Lower lobe of right lung (tissue), 2 donors: ENCODE measurements at regions not wholly inside any gene's neighbourhood (a gene's known extent, or its start where the extent isn't known, plus 50 kb on each side); places are given as distances from the start of the nearest gene placed in this dataset.

Source experiments
- ATAC-seq, 2 donors: fragments of 200-7000 bp; cut with Tn5 transposase; one replicate each; pipeline ENCODE4 v1.9.1; 2020 to 2022; ENCODE audit warnings: mild to moderate bottlenecking in 2 of 2, moderate library complexity in 2 of 2
- DNase-seq: peaks from one replicate; pipeline ENCODE4 v3.0.0-alpha.2; 2020
- H3K27ac ChIP-seq: fragments of 200-600 bp; one replicate; pipeline ENCODE4 v1.8.0; 2022
- H3K27me3 ChIP-seq: fragments of 200-600 bp; one replicate; pipeline ENCODE4 v1.8.0; 2022; ENCODE audit warnings: low read depth
- H3K36me3 ChIP-seq: fragments of 200-600 bp; one replicate; pipeline ENCODE4 v1.8.0; 2022; ENCODE audit warnings: mild to moderate bottlenecking
- H3K4me1 ChIP-seq: fragments of 200-600 bp; one replicate; pipeline ENCODE4 v1.8.0; 2022
- H3K4me3 ChIP-seq: fragments of 200-600 bp; one replicate; pipeline ENCODE4 v1.8.0; 2022; ENCODE audit warnings: mild to moderate bottlenecking
- H3K9me3 ChIP-seq: fragments of 200-600 bp; one replicate; pipeline ENCODE4 v1.8.0; 2022
- intact Hi-C: fragments of 100-400 bp; cut with DNase I; formaldehyde crosslinking; loops from one replicate; pipeline ENCODE4 v1.11.0; 2022
- TF ChIP-seq, protein P1 (sequence below): fragments of 200-600 bp; IDR thresholded peaks from one replicate; pipeline ENCODE4 v1.8.0; 2022; ENCODE audit warnings: antibody characterized with exemption, mild to moderate bottlenecking
- donor health status: DM: no; HTN: yes; CAD: no; lungs with severe emphysema.

DNA sequence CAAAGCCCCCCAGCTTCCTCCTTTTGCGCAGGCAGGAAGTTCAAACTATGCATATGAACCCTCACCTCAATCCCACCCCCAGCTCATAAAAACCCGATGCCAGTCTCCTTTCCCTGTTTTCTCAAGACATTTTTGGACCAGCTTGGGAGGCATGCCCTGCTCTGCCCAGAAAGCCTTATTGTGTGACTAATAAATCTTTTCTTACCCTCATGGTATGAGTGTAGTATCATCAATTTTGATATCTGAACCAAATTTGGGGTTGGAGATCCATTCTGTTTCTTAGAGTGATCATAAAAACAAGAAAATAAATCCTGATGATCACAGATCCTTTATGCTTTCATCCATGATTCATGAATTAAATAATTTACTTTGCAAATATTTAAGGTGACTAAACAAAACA is 128.5 kb downstream of the ALG10B start:
- DNase-seq: no peak
- Histone ChIP-seq H3K9me3 (no peaks in the 10 kb centered on the region), H3K27ac (no peak overlapping the region), H3K4me1 (no peaks in the 10 kb centered on the region), H3K27me3 (no peaks in the 10 kb centered on the region), H3K4me3 (no peak overlapping the region), H3K36me3 (no peaks in the 10 kb centered on the region)
- intact Hi-C loops: no loop called here
- ATAC-seq: no peak
- TF ChIP-seq, protein P1, sequence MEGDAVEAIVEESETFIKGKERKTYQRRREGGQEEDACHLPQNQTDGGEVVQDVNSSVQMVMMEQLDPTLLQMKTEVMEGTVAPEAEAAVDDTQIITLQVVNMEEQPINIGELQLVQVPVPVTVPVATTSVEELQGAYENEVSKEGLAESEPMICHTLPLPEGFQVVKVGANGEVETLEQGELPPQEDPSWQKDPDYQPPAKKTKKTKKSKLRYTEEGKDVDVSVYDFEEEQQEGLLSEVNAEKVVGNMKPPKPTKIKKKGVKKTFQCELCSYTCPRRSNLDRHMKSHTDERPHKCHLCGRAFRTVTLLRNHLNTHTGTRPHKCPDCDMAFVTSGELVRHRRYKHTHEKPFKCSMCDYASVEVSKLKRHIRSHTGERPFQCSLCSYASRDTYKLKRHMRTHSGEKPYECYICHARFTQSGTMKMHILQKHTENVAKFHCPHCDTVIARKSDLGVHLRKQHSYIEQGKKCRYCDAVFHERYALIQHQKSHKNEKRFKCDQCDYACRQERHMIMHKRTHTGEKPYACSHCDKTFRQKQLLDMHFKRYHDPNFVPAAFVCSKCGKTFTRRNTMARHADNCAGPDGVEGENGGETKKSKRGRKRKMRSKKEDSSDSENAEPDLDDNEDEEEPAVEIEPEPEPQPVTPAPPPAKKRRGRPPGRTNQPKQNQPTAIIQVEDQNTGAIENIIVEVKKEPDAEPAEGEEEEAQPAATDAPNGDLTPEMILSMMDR: no peak

DNA sequence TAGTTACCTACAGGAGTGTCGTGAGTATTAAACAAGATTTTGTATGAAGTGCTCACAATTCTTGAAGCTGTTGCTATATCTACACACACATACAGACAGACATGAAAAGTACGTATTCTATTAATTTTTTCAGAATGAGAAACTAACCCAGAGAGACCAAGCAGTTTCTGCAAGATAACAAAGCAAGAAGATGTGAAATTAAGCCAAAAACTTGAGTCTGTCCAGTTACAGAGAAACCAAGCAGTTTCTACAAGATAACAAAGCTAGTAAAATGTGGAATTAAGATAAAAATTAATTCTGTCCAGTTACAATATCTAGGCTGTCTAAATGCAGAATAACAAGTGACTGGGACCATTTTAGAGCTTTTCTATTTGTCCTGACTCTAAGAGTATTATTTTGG is 132.4 kb downstream of the ALG10B start:
- H3K4me1 ChIP-seq: no peaks in the 10 kb centered on the region
- no peak for ATAC-seq
- intact Hi-C loops: no loop called here

DNA sequence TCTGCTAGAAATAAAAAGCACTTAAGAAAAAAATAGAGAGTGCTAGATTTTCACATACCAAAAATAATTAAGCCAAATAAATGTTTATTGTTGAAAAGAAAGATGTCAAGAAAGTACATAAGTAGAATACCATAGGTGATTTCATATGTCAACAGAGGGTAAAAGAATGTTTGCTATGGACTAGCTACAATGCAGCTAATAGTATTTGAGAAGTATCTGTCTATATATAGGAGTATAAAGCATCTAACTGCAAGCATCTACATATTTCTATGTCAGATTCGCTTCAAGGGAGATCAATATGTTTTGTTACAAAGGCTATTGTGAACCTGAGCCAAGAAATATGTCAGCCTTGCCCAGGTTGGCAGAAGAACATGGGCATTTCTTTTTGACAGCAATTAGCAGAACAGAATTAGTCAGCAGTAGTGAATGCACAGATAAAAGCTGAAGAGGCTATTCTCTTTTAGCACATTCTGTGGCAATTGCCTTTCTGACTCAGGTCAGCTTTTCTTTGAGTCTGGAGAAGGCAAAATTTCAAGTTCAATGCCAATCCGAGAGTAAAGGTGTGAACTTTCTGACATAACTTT is 140.1 kb downstream of the ALG10B start:
- ATAC-seq (no peak), DNase-seq (no peak)
- H3K4me1 ChIP-seq: no peaks in the 10 kb centered on the region
- no peak overlapping the region for H3K4me3 ChIP-seq
- no peaks in the 10 kb centered on the region for H3K27me3 ChIP-seq
- H3K9me3 ChIP-seq: no peaks in the 10 kb centered on the region
- intact Hi-C loops: no loop called here
- no peaks in the 10 kb centered on the region for H3K36me3 ChIP-seq
- TF ChIP-seq, protein P1: no peak
- no peak overlapping the region for H3K27ac ChIP-seq

More for the DNA sequence above, 132.4 kb downstream of the ALG10B start:
- no peaks in the 10 kb centered on the region for H3K36me3 ChIP-seq
- H3K27ac ChIP-seq: no peak overlapping the region
- DNase-seq: no peak
- H3K4me3 ChIP-seq: no peak overlapping the region
- TF ChIP-seq, protein P1: no peak
- no peaks in the 10 kb centered on the region for H3K9me3 ChIP-seq
- no peaks in the 10 kb centered on the region for H3K27me3 ChIP-seq

DNA sequence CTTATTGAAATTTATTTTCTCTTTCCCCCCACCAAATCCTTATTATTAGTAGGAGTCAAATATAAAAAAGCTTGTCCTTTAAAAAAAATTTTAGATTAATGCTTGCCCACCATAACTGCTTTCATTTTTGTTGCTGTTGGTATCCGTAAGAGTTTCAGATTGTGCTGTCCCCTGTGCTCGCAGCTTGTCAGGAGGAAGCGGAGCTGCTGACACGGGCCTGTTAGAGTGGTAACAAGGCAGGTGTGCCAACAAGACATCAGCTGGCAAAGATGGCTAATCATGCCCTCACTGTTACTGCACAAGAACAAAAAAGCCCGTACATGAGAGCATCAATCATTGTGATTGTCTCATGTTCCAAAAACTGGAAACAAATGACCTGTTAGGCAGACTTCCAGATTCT is 148.4 kb downstream of the ALG10B start:
- DNase-seq: no peak
- no peaks in the 10 kb centered on the region for H3K27me3 ChIP-seq
- no peaks in the 10 kb centered on the region for H3K36me3 ChIP-seq
- H3K4me3 ChIP-seq: no peak overlapping the region
- no peaks in the 10 kb centered on the region for H3K4me1 ChIP-seq
- TF ChIP-seq, protein P1: no peak
- intact Hi-C loops: no loop called here
- no peak overlapping the region for H3K27ac ChIP-seq
- ATAC-seq: no peak
- no peaks in the 10 kb centered on the region for H3K9me3 ChIP-seq

DNA sequence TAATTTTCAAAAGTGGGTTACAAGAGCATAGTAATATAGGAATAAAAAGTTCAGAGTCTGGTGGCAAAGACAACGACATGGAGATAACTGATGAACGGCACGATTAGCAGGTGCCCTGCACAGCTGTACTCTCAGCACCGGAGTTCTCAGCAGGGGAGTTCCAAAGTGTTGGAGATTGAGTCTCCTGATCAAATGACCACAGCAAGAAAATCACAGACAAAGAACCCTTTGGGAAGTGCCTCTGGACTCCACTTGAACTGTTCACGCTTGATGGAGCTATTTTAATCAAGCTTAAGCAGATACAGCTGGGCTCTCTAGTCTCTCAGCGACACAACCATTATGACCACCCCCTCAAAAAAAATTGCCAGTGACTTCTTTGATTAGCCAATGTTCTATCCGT is 153.1 kb downstream of the ALG10B start:
- Histone ChIP-seq H3K27ac (no peak overlapping the region), H3K4me3 (no peak overlapping the region), H3K36me3 (no peaks in the 10 kb centered on the region), H3K27me3 (no peaks in the 10 kb centered on the region), H3K4me1 (no peaks in the 10 kb centered on the region), H3K9me3 (no peaks in the 10 kb centered on the region)
- no peak for DNase-seq
- TF ChIP-seq, protein P1: no peak
- no peak for ATAC-seq
- intact Hi-C loops: no loop called here
